NT2/D1 (cell line): ENCODE measurements at regions not wholly inside any gene's neighbourhood (a gene's known extent, or its start where the extent isn't known, plus 50 kb on each side); places are given as distances from the start of the nearest gene placed in this dataset.

ENCODE experiments used
- SUZ12 ChIP-seq: IDR thresholded peaks from 2 replicates; pipeline ENCODE4 v1.6.1; 2011; ENCODE audit not compliant: insufficient read length, insufficient read depth; ENCODE audit errors: extremely low read depth
- YY1 ChIP-seq: IDR thresholded peaks from 2 replicates; pipeline ENCODE4 v1.6.1; 2011; ENCODE audit not compliant: insufficient read length, insufficient read depth

DNA sequence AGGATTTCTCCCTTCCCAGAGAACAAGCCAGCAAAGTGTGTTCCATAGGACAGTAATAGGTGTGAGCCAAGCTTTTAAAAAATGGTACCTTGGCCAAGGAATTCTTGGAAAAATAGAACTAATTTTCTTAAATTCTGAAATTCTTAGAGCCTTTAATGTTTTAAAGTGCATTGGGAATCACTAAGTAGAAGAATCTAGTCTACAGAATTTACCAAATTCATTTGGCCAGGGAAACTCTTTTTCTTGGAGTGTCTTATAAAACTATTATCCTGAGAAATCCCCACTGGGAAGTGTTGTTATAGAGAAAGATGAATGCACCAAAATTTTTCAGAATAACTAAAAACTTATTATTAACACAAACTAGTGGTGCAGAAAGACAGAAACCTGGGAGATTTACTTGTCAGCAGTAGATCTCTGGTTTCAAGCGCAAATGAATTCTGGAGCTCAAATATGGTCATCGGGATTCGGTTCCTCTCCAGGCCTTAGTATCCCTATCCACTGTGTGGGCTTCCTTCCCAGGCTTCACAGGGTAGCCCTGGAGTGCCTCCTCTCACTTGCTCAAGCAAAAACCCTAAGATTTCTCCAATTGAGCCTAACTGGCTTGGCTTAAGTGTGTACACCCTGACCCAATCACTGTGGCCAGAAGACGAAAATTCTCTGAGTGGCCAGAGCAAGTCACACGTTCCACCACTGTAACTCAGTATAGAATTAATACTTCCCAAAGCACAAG lies 217.8 kb downstream of the CHD9NB start:
- no peak for TF ChIP-seq YY1
- TF ChIP-seq SUZ12: no peak
